Omental fat pad (tissue), 3 donors: ENCODE measurements at regions not wholly inside any gene's neighbourhood (a gene's known extent, or its start where the extent isn't known, plus 50 kb on each side); places are given as distances from the start of the nearest gene placed in this dataset.

Source experiments
- ATAC-seq: fragments of 150-250 bp; one replicate; pipeline ENCODE4 v1.9.1; 2016; ENCODE audit warnings: mild to moderate bottlenecking, moderate library complexity; ENCODE audit not compliant: low FRiP score
- DNase-seq: peaks from one replicate; pipeline ENCODE4 v3.0.0-alpha.2; 2019; ENCODE audit warnings: low spot score
- TF ChIP-seq, protein P1 (sequence below), 3 donors: fragments of 450-650 bp; IDR thresholded peaks; one replicate each; pipeline ENCODE4 v1.5.1; 2016 to 2017; ENCODE audit warnings: antibody characterized with exemption in 3 of 3, mild to moderate bottlenecking in 3 of 3, moderate library complexity in 2 of 3

DNA sequence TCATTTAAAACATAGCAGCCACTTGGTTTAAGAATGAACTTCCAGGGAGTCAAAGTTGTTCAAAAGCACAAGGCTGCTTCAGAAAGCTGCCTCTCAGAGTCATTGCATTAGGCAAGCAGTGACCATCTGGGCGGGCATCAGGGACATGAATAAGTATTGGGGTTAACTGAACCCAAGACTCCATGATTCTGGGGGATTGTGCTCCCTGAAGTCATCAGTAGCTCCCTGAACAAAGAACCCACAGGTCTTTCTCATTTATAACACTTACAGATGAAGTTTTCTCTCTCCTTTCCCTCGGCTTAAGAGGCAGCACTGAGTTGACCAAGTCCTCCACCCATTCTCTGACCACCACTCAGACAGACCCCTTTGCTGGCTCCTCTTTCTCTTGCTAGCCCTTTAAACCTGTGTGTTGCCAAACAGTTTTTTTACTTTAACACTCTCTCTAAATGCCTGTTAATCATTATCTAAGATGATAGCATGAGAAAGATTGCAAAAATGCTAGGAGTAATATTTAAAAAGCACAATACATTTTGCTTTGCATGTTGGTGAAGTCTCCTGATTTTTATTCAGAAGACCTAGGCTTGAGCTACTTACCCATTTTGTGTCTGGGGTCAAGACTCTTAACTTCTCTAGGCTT is 77.0 kb upstream of the ARHGAP29 start:
- DNase-seq (no peak), ATAC-seq (no peak)
- TF ChIP-seq, protein P1, sequence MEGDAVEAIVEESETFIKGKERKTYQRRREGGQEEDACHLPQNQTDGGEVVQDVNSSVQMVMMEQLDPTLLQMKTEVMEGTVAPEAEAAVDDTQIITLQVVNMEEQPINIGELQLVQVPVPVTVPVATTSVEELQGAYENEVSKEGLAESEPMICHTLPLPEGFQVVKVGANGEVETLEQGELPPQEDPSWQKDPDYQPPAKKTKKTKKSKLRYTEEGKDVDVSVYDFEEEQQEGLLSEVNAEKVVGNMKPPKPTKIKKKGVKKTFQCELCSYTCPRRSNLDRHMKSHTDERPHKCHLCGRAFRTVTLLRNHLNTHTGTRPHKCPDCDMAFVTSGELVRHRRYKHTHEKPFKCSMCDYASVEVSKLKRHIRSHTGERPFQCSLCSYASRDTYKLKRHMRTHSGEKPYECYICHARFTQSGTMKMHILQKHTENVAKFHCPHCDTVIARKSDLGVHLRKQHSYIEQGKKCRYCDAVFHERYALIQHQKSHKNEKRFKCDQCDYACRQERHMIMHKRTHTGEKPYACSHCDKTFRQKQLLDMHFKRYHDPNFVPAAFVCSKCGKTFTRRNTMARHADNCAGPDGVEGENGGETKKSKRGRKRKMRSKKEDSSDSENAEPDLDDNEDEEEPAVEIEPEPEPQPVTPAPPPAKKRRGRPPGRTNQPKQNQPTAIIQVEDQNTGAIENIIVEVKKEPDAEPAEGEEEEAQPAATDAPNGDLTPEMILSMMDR (IDR thresholded peaks at IDR 0.05): no peak

DNA sequence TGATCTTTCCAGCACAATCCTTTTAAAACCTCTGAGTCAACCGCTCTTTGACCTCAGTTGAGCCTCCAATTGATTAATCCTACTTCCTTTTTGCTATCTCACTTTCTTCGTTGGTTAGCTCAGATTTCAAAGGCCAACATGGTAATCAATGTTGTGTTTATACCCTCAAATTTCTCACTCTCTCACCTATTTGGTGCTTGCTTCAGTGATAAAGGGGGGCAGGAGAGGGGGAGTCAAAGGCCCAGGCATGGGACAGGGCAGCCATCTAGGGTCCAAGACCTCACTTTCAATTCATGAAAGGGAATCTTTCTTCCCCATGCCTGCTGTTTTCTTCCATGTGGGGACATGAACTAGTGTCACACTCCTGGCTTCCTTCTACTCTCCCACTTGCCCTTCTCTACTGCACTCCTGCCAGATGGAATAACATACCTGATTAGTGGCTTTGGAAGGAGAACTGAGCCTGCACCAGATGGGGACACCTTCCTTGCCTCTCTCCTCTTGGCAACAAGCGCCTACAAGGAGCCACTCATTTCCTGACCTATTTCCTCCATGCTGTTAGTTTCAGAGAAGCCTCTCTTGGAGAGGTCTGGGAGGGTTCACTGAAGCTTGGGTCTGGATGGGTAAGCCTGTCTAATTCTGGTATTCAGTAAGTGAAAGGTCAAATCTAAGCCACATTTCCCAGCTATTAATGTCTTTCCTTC is 73.3 kb upstream of the ARHGAP29 start:
- TF ChIP-seq, protein P1 (IDR thresholded peaks at IDR 0.05): no peak
- no peak for ATAC-seq
- no peak for DNase-seq

DNA sequence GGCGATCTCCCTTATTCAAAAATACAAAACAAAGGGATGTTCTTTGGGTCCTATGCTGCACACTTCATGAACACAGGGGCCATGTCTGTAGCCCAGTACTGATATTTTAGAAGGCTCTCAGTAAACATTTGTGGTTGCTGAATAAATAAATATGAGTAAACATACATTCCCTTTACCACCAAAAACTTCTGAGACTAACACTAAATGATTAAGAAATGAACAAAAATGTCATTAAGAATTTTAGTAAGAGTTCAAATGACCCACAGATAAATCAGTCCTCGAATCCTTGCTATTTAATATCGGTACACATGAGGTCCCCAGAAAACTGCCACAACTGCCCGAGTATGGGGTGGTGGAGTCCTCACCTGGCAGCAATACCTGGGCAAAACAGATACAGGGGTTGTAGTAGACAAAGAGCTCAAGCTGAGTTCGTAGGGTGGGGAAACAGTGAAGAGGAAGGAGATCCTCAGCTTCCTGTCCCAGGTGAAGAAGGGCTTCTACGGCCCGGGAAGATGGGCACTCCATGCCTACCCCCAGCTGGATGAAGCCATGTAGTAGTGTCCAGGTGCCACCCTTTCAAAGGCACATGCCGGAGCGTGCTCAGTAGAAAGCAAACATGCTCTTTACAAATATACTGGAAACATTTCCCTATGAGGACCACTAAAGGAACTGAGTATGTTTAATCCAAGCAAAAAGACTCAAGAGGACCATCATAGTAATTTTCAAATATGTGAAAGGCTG is 72.6 kb upstream of the ARHGAP29 start:
- DNase-seq (no peak), ATAC-seq (no peak)
- TF ChIP-seq, protein P1 (IDR thresholded peaks at IDR 0.05): no peak

GRCh38 chr1:94309216-94309615 is 71.8 kb upstream of the ARHGAP29 start:
- ATAC-seq (no peak), DNase-seq (no peak)
- TF ChIP-seq, protein P1 (IDR thresholded peaks at IDR 0.05): no peak

GRCh38 chr1:94306521-94306920 is 69.1 kb upstream of the ARHGAP29 start:
- no peak for DNase-seq
- TF ChIP-seq, protein P1 (IDR thresholded peaks at IDR 0.05): no peak
- ATAC-seq: no peak

DNA sequence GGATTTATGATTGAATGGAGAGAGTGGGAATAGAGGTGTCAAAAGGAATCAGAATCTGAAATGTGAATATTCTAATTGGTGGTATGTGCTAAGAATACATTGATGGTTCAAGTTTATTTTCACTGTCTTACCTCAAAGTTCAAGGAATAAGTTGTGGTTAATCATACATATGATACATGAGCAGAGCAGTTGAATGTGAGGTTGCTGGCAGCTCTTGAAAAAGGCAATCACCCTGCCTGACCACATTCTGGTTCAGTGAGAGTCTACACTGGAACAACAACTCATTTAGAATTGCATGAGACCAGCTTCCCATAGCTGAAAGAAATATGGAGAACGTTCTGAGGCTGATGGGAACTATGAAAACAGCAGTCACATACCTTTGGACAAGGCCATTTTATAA is 68.3 kb upstream of the ARHGAP29 start:
- no peak for ATAC-seq
- no peak for DNase-seq
- TF ChIP-seq, protein P1 (IDR thresholded peaks at IDR 0.05): no peak
